Lower leg skin (tissue), 3 donors: ENCODE measurements at regions not wholly inside any gene's neighbourhood (a gene's known extent, or its start where the extent isn't known, plus 50 kb on each side); places are given as distances from the start of the nearest gene placed in this dataset.

ENCODE experiments used
- POLR2A ChIP-seq, 2 donors: fragments of 450-650 bp; IDR thresholded peaks; one replicate each; pipeline ENCODE4 v1.6.1; 2016 to 2017; ENCODE audit warnings: antibody characterized with exemption in 2 of 2, mild to moderate bottlenecking in 1 of 2, moderate library complexity in 1 of 2
- TF ChIP-seq, protein P1 (sequence below), 3 donors: fragments of 450-650 bp; IDR thresholded peaks; one replicate each; pipeline ENCODE4 v1.5.1; 2016; ENCODE audit warnings: antibody characterized with exemption in 3 of 3, mild to moderate bottlenecking in 3 of 3, moderate library complexity in 2 of 3

DNA sequence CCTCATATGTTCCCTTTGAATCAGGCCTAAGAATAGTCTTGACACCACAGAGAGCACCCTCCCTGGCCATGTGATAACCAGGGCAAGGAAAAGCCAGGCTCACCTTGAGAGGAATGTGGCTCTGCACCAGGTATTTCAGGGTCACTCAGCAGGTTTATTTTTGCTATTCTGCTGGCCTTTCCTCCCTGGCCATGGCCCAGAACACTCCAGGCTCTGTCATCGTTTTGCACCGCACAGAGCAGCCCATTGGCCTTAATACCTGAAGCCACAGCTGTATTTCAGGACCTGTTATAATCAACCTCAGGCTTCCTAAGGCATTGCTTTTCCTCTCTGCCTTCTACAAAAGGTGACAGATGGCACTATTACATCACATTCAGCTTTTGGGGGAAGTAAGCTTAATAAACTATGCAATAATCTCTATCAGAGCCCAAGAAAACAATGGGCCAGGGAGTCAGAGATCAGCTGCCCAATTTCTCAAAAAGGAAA lies 668.3 kb downstream of the IRS1 start:
- TF ChIP-seq, protein P1, sequence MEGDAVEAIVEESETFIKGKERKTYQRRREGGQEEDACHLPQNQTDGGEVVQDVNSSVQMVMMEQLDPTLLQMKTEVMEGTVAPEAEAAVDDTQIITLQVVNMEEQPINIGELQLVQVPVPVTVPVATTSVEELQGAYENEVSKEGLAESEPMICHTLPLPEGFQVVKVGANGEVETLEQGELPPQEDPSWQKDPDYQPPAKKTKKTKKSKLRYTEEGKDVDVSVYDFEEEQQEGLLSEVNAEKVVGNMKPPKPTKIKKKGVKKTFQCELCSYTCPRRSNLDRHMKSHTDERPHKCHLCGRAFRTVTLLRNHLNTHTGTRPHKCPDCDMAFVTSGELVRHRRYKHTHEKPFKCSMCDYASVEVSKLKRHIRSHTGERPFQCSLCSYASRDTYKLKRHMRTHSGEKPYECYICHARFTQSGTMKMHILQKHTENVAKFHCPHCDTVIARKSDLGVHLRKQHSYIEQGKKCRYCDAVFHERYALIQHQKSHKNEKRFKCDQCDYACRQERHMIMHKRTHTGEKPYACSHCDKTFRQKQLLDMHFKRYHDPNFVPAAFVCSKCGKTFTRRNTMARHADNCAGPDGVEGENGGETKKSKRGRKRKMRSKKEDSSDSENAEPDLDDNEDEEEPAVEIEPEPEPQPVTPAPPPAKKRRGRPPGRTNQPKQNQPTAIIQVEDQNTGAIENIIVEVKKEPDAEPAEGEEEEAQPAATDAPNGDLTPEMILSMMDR (IDR thresholded peaks at IDR 0.05), result no peak
- TF ChIP-seq POLR2A (IDR thresholded peaks at IDR 0.05), result no peak
